ENCODE measurements at regions not wholly inside any gene's neighbourhood (a gene's known extent, or its start where the extent isn't known, plus 50 kb on each side); places are given as distances from the start of the nearest gene placed in this dataset.

DNA sequence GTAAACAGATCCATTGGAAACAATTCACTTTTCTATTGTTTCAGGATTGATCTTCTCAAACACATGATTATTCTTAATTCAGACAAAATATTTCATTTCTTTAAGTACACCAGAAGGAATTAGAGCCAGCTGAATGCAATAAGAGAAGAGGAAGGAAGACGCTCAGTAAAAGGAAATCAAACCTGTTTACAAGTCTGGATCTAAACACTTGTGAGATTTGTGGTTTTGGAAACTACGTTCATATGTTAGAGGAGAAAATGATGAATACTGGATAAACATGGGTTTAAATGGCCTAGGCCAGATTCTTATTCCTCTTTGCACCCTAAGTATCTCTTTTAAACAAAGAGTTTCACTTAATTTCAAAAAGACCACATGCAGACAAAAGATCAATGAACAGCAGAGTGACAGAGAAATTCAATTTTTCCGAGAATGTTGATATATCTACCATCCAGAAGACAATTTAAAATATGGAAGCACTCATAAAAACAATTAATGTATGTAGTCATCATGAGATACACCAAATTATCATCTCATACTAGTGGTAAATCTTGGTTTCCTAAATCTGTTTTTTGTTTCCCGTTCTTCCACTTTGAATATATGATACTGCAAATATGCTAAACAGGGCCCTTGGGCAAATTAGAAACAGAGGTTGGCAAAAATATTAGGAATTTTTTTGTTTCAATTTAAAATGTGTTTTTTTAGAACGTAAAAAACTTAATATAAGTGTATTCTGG is 703.5 kb upstream of the CITED2 start:
- DNase-seq (ENCODE audit: low read depth in 2 of 2) = no peak

DNA sequence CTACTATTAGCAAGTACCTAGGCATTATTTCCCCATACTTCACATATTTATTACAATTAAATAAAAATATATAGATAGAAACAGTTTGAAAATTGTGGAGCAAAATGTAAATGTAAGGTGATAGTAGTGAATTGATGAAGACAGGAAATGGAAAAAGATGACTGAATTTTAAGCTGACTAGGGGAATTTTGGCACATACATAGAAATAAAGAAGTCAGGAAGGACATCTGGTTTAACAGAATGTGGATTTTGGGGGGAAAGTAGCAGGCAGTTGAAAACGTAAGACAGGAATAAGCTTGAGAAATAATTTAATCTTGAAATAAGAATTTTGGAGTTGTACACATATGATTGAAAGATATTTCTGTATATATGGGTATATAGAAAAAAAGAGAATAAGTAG is 701.7 kb upstream of the CITED2 start:
- DNase-seq (ENCODE audit: low read depth in 2 of 2) = no peak

DNA sequence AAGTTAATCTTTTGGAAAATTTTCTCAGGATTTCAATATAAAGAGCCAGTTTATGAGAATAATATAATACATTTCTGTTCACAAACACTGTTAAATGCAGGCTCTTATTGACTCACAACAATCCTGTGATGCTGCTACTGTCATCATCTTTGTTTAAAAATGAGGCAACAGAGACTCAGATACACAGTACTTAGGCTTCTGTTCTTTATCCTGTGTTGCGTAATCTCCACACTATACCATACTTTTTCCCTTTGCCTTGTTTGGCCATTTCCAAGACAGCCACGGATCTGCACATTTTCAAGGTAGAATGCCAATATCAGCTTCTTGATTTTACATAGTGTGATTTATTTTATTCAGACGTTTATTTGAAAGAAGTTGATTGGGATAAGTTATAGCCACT is 699.0 kb upstream of the CITED2 start:
- DNase-seq (ENCODE audit: low read depth in 2 of 2) = no peak

DNA sequence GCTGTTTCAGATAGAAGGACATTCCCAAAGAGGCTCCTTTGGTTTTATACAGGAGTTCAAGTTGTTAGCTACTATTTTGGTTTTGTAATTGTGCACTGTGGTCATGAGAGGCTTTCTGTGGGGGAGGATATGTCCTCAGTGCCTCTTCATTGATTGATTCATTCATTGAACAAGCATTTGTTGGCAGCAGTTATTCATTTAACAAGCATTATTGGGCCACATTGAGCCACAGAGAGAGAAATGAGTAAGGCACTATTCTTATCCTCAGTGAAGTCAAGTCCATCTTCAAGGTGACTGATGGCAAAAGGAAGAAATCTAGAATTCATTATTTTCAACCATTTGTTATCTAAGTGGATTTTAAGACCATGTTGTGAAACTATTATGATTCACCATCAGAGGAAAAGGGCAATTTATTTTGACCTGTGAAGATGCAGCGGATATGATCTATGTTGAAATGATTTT is 697.2 kb upstream of the CITED2 start:
- DNase-seq (ENCODE audit: low read depth in 2 of 2) = no peak

DNA sequence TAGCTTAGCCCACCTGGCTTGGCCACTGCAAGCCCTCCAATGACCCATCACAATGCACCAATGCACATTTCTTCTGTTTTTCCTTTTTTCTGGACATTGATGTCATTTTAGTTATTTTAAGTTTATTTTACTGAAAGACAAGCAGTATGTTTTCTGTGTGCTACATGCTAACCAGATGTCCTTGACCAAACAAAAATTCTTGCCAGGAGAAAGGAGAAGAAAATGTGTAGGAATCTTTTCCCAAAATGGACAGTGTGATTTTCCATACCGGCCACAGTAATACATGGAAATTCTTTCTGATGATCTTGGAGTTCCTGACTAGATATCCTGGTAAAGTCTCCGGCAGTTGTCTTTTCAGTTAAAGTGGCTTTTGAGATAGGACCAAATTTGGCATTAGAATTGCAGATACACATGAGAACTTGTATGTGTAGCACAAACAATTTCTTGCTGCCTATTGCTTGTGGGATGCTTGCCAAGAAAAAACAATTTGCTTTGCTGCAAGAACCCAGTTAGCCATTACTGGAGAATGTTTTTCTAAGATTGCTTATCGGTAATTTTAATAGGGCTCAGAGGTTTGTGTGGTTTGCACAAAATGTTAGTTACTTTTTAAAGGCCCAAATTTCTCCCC is 696.5 kb upstream of the CITED2 start:
- no peak for DNase-seq (ENCODE audit: low read depth in 2 of 2)

DNA sequence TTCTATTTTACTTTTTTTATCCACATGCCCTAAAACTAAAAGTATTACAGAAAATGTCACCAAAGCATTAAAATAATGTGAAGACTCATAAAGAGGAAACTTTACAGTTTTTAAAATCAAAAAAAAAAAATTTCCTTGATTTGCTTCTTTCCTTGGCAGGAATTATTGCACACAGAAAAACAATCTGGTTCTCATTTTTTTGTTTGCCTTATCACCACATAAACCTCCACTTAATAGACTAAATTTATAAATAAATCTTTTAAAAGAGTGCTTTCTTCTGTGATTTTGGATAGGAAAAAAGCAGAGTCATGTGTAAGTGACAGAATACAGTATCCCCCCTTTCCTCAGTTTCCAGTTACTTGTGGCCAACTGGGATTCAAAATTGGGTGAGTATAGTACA is 695.1 kb upstream of the CITED2 start:
- no peak for DNase-seq (ENCODE audit: low read depth in 2 of 2)

DNA sequence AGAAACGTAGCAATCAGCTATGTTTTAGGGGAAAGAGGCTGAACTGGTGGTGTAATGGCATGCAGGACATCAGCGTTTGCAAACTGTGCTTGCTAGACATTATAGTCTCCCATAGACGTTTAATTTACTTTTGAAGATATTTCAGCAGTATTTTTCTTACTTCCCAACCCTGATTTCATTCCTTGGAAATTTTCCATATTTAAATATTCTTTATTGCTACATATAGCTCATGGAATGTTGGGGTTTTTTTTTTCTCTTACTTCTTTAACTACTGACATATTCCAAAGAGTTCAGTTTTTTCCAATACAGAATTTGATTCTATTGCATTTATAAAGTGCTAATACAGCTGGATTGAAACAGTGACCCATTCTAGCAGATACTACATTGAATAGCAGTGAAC is 694.4 kb upstream of the CITED2 start:
- DNase-seq (ENCODE audit: low read depth in 2 of 2) = no peak

DNA sequence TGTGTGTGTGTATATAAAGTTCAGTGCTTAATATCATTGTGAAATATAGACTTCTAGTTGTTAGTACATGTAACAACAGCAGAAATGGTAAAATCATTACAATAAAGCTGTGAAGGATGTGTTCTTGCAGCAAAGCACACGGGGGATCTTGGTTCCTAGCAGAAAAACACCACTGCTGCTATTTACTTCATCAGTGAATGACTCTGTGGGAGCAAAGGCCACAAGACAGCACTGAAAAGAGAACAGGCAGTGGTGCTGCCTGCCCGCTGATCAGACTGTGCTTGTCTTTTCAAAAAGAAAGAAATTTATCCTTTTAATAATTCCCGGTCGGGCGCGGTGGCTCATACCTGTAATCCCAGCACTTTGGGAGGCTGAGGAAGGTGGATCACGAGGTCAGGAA is 689.9 kb upstream of the CITED2 start:
- DNase-seq (ENCODE audit: low read depth in 2 of 2) = no peak

DNA sequence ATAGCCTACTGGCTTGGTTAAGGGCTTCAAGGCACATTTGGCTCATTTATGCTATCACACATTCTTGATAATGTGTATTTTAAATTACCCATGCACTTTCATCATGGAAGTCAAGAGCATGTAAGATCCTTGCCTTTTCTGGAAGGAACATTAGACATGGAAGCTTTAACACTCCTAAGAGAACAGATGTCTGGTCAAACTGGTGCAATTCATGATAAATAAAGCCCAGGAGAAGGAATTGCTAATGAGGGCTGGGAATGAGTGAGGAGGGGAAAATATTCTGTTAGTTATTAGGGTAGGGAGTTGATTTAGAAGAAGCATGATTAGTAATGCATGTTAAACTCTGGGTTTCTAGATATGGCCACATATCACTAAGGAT is 688.6 kb upstream of the CITED2 start:
- no peak for DNase-seq (ENCODE audit: low read depth in 2 of 2)

DNA sequence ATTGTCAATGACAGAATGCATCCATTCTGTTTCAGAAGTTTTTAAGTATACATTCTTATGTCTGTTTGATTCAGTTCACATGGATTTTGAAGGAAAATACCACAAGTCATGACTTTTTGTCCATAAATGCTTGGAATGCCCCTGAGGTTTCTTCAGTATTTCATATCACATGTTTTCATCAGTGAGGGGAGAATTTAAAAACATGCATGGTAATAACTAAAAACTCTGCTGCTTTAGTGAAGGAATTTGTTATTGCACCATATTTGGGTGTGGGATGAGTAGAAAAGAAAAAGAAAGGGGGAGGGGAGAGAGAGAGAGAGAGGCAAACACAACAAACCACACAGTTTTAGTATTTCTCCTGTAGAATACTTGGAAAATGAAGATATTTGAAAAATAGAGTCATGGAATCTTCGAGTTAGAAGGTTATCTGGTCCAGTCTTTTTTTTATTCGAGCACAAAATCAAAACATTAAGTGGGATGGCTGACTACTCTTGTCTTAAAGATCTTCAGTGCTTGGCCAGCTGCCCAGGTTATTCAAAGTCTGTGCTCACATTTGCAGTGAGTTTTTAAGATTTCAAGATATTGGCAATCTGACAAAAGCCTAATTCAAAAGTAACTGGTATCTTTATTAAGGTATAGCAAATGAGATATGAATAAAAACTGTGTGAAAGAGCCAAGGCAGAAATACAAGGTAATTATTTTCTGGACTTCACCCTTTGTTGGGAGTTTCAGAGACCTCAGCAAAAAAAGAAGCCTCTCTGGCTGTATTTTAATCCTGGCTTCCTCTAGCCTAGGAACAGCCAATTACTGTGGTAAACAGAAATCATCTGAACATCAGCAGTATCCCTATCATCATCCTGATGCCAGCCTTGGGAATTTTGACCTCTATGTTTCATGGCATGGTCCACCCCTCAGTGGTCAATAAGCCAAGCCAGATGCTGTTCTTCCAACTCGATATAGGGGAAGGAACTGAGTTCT is 687.9 kb upstream of the CITED2 start:
- no peak for DNase-seq (ENCODE audit: low read depth in 2 of 2)

DNA sequence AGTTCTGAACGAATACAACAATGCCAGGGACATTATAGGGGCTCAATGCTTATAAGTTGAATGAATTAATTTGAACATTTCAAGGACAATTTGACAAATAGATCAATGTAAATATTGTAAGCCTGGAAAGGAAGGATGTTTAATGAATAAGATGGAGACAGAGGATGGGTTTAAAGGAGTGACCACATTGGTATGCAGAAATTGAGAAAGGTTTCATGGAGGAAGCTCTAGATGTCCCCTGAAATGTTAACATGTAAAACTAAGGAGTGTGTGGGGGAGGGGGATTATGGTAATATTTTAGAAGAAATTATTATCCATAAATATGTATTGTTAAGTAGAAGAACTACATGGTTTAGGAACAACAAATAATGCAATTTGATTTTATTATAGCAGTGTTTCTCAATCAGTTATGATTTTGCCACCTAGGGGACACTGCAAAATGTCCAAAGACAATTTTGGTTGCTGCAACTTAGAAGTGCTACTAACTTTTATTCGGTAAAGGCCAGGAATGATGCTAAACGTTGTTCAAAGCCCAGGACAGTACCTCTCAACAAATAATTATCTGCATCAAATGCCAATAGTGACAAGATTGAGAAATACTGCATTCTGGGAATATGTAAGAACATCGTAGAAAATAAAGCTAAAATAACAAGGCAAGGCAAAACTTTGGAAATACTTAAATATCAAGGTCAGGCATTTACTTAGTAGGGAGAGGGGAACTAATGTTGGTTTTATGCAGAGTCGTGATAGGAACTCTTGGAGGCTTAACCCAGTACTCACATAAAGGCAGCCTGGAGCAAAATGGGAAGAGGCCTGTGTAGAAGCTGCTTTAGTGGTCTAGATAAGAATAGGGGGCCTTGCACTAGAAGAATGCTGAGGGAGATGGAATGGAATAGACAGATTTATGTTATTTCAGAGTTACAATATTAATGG is 686.9 kb upstream of the CITED2 start:
- no peak for DNase-seq (ENCODE audit: low read depth in 2 of 2)

DNA sequence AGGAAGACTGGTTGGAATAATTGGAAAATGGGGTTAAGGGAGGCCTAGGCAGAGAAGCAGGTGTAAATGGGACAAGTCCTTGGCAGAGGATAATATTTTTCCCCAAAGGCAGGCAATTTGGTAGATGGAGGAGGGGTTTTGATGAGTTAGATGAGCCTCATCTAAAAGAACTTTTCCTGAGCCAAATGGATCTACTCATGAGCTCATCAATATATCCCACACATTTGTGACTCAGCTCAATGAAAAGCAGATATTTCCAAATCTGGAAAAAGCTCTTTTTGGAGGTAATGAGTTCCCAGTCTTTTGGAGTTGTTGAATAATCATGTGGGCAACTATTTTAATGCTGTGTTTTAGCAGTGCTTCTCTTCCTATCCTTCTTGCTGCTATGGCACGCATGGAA is 685.5 kb upstream of the CITED2 start:
- no peak for DNase-seq (ENCODE audit: low read depth in 2 of 2)

DNA sequence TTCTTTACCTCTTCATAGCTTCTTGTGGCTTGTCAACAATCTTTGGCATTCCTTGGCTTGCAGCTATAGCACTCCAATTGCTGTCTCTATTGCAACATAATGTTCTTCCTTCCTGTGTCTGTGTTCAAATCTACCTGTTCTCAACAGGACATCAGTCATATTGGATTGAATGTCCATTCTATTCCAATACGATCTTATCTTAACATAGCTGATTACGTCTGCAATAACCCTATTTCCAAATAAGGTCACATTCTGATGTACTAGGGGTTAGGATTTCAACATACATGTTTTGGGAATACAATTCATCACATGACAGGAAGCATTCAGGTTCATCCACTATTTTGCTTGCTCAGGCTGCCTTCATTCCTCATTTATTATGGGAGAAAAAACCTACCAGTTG is 684.4 kb upstream of the CITED2 start:
- no peak for DNase-seq (ENCODE audit: low read depth in 2 of 2)

DNA sequence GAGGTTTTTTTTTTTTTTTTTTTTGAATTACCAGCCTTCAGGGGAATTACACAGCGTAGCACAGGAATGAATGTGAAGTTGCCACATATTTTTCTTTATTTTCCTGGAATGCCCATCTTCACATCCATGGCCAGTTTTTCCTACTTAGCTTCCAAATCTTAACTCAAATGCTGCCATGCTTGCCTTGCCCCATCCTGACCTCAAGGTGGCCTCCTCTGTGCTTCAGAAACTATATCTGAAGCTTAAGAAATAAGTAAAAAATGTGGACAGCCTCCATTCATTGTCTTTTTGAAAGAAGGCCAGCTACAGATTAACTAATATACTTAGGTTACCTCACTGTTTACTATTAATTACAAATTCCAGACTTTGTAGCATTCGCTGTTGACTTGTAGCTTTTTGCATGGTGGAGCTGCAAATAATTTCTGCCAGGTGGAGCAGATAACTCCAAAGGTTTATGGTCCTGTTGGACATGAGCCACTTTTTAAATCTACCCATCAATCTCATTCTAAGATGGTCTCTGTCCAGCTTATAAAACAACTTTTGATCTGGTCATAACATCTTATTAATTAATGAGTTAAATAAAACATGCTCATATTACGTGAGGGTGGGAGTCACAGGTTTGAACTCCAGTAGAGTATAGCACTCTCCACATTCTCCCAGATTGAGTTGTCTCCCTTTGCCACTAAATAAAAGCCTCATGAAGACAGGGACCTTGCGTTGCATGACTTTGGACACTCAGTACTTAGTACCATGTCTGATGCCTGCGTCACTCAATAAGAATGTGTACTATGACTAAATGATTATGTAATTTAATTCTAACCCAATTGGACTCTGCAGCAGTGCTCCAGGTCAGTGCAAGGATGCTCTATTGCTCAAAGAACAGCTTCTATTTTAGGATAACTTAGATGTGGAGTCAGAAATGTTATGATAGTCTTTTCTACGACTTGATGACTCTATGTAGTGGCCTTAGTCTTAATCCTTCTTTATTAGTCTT is 678.6 kb upstream of the CITED2 start:
- no peak for DNase-seq (ENCODE audit: low read depth in 2 of 2)

DNA sequence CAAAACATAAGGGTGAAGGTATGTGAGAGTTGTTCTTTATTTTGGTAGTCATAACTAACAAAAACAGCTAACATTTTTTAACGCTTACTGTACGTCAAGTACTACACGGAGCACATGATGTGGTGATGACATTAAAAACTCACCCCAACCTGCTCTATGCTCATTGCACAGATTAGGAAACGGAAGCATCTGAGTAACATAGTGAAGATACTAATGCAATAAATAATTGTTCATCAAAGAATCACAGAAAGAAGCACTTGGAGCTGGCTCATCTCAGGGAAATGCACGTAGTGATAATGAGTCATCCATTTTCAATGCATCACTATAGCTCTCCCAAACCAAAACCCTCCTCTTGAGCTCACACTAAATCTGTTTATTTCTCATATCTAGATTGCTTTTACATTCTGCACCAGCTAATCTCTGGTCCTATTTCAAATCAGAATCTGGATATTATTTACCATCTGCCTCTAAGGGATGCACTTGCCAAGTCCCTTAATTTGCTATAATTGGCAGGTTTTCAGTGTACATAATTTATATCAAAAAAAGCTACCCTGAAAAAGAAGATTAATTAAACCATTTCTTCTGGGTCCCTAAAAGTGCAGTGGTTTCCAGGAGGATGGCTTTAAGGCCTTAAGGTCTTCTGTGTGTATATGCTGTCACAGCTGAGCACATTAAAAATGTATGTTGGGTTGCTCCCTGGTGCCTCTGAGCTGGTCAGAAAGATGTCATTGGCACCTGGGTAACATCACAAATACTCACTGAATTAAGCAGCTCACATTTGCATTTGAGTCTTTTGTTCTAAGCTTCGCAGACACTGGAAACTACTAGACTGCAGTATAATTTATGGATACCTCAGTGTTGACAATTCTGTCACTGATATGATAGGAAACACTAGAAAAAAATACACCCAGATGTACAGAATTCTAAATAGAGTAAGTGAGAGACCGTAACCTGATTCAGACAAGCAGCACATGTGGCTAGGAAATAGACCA is 677.4 kb upstream of the CITED2 start:
- no peak for DNase-seq (ENCODE audit: low read depth in 2 of 2)

DNA sequence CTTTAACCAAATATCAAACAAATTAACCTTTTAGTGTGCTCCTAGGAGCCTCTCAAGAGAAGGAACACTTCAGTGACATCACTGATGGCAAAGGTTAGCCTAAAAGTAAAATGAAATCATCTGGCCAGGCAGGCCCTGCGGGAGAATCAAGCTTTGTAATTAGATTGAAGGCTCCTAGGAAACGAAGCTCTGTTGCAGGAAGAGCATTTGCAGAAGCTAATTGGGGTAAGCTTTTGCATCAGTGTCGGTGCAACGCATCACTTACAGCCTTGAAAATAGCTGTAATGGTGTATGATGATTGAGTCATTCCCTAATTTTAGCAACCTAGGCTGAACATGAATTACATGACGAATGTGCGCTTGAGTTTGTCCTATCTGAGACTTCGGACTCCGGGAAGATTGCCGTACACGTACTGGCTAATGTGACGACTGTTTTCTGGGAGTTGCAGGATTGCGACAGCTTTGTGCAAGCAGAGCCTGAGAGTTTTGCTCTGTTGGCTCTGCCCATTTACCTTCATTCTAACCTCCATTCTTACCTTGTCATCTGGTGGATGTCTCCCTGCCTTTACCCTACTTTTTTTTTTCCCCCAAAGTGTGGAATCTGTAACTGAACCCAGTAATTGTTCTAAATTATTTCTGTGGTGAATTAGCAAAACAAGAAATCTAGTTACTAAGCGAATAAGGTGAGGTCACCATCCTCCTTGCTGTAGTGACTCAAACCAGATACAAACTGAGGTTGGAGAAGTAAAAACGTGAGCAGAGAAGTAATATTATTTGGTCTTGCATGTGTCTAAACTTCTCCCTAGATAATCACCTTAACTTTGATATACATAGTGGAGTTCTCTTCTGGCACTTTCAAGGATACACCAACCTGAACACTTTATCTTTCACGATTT is 675.9 kb upstream of the CITED2 start:
- no peak for DNase-seq (ENCODE audit: low read depth in 2 of 2)

DNA sequence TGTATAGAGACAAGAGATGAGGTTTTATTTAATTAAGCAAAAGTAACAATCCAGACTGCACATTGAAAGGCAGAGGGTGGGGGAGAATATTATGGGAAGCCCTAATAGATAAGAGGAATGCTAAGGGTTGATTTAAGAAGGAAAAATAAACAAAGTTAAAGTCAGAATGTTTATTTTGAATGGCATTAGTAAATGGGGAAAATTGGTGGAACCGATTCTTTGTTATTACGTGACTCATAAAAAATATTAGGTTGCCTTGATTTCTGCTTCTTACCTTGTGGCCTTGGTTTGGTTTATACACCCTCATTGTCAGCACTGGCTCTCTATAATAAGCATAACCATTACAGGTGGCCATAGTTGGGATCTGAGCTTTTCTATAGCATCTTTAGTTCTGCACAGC is 674.8 kb upstream of the CITED2 start:
- no peak for DNase-seq (ENCODE audit: low read depth in 2 of 2)

DNA sequence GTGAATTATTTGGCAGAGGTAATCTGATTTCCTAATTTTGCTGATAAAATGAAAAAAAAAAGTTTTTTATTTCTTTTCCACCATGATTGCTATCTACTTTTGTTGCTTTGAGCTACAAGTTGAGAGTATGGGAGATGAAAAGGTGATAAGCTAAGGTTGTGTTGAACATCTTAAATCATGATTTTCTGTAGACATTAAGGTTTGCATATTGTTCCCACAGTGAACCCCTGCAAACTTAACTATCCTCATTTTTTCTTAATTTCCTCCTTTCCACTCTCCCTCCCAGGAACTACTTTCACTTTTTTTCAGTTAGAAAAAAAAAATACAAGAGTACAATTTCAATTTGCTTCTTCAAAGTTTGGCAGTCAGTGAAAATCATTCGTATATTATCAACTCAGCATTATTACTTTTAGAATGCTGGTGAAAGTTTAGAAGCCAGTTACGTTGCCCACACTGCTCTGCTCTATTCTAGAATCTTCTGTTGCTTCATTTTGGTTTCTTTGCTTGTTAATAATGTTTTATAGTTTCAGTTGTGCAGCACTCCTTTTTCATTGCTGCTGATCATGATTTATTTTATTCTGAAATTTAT is 673.8 kb upstream of the CITED2 start:
- no peak for DNase-seq (ENCODE audit: low read depth in 2 of 2)
